Suprapubic skin (tissue), 4 donors: ENCODE measurements at regions not wholly inside any gene's neighbourhood (a gene's known extent, or its start where the extent isn't known, plus 50 kb on each side); places are given as distances from the start of the nearest gene placed in this dataset.

Experiments used
- DNase-seq, 2 donors: peaks; one replicate each; pipeline ENCODE4 v3.0.0-alpha.2; 2019; ENCODE audit warnings: low spot score in 2 of 2
- H3K27ac ChIP-seq: fragments of 200-600 bp; sonication (generic); one replicate; pipeline ENCODE4 v1.5.1; 2019
- H3K27me3 ChIP-seq: fragments of 200-600 bp; sonication (generic); one replicate; pipeline ENCODE4 v1.5.1; 2019
- H3K36me3 ChIP-seq: fragments of 200-600 bp; sonication (generic); one replicate; pipeline ENCODE4 v1.5.1; 2019
- H3K4me1 ChIP-seq: fragments of 200-600 bp; sonication (generic); one replicate; pipeline ENCODE4 v1.5.1; 2019
- H3K4me3 ChIP-seq: fragments of 200-600 bp; sonication (generic); one replicate; pipeline ENCODE4 v1.5.1; 2019; ENCODE audit warnings: mild to moderate bottlenecking
- H3K9me3 ChIP-seq: fragments of 200-600 bp; sonication (generic); one replicate; pipeline ENCODE4 v1.5.1; 2019
- CTCF ChIP-seq, 2 donors: fragments of 200-600 bp in 1 of 2; fragments of 450-650 bp in 1 of 2; sonication (generic) in 1 of 2; IDR thresholded peaks; one replicate each; pipeline ENCODE4 v1.5.1; 2016 to 2019; ENCODE audit warnings: antibody characterized with exemption in 2 of 2, mild to moderate bottlenecking in 1 of 2, moderate library complexity in 1 of 2
- EP300 ChIP-seq: sonication (generic); formaldehyde crosslinking; IDR thresholded peaks from one replicate; pipeline ENCODE4 v1.6.1; 2017; ENCODE audit warnings: antibody characterized with exemption
- POLR2A ChIP-seq, 2 donors: fragments of 450-650 bp; IDR thresholded peaks; one replicate each; pipeline ENCODE4 v1.6.1; 2017; ENCODE audit warnings: antibody characterized with exemption in 2 of 2, mild to moderate bottlenecking in 2 of 2, moderate library complexity in 2 of 2
- POLR2AphosphoS5 ChIP-seq, 3 donors: sonication (generic); formaldehyde crosslinking; IDR thresholded peaks; one replicate each; pipeline ENCODE4 v1.6.1; 2017; ENCODE audit warnings: antibody characterized with exemption in 3 of 3
- WGBS: methylation state at CpG from one replicate; pipeline ENCODE4 v1.1.5; 2018; 5-methylcytosine and 5-hydroxymethylcytosine counted together

- Histone ChIP-seq H3K4me3 (no peak overlapping the region), H3K27ac (no peak overlapping the region), H3K9me3 (no peaks in the 10 kb centered on the region), H3K27me3 (no peaks in the 10 kb centered on the region), H3K4me1 (no peaks in the 10 kb centered on the region), H3K36me3 (no peaks in the 10 kb centered on the region)
- 83% methylated on average over 1 of the region's 1 CpG for WGBS
- no peak for DNase-seq
- TF ChIP-seq CTCF (IDR thresholded peaks at IDR 0.05), result no peak
- TF ChIP-seq POLR2A (IDR thresholded peaks at IDR 0.05), result no peak
- no peak for TF ChIP-seq POLR2AphosphoS5 (IDR thresholded peaks at IDR 0.05)
- TF ChIP-seq EP300, result no peak
Observed at GRCh38 chr9:106312906-106313305, 550.1 kb upstream of the ZNF462 start.

- no peaks in the 10 kb centered on the region for H3K9me3 ChIP-seq
- DNase-seq, result no peak
- TF ChIP-seq EP300 (no peak), POLR2A (IDR thresholded peaks at IDR 0.05) (no peak), CTCF (IDR thresholded peaks at IDR 0.05) (no peak), POLR2AphosphoS5 (IDR thresholded peaks at IDR 0.05) (no peak)
- no peak overlapping the region for H3K4me3 ChIP-seq
- H3K36me3 ChIP-seq, result no peaks in the 10 kb centered on the region
- no peak overlapping the region for H3K27ac ChIP-seq
- H3K4me1 ChIP-seq, result no peaks in the 10 kb centered on the region
- H3K27me3 ChIP-seq, result no peaks in the 10 kb centered on the region
- 96% methylated on average over 1 of the region's 1 CpG for WGBS
Observed at GRCh38 chr9:106314476-106314875, 548.5 kb upstream of the ZNF462 start.

GRCh38 chr9:106321394-106322180 is 541.4 kb upstream of the ZNF462 start:
- Histone ChIP-seq H3K27me3 (no peaks in the 10 kb centered on the region), H3K27ac (no peak overlapping the region), H3K36me3 (no peaks in the 10 kb centered on the region), H3K4me3 (no peak overlapping the region), H3K4me1 (no peaks in the 10 kb centered on the region), H3K9me3 (no peaks in the 10 kb centered on the region)
- 75% methylated on average over 5 of the region's 5 CpGs for WGBS
- no peak for DNase-seq
- no peak for TF ChIP-seq CTCF (IDR thresholded peaks at IDR 0.05)
- no peak for TF ChIP-seq EP300
- no peak for TF ChIP-seq POLR2AphosphoS5 (IDR thresholded peaks at IDR 0.05)
- no peak for TF ChIP-seq POLR2A (IDR thresholded peaks at IDR 0.05)

GRCh38 chr9:106322706-106323245 is 540.2 kb upstream of the ZNF462 start:
- Histone ChIP-seq H3K27ac (no peak overlapping the region), H3K9me3 (no peaks in the 10 kb centered on the region), H3K27me3 (no peaks in the 10 kb centered on the region), H3K36me3 (no peaks in the 10 kb centered on the region), H3K4me3 (no peak overlapping the region), H3K4me1 (no peaks in the 10 kb centered on the region)
- 61% methylated on average over 4 of the region's 4 CpGs for WGBS
- no peak for TF ChIP-seq POLR2A (IDR thresholded peaks at IDR 0.05)
- TF ChIP-seq CTCF (IDR thresholded peaks at IDR 0.05), result no peak
- no peak for TF ChIP-seq EP300
- no peak for TF ChIP-seq POLR2AphosphoS5 (IDR thresholded peaks at IDR 0.05)
- DNase-seq, result no peak

- DNase-seq, result no peak
- H3K4me3 ChIP-seq, result no peak overlapping the region
- H3K9me3 ChIP-seq, result no peaks in the 10 kb centered on the region
- H3K4me1 ChIP-seq, result no peaks in the 10 kb centered on the region
- no peak overlapping the region for H3K27ac ChIP-seq
- no peaks in the 10 kb centered on the region for H3K36me3 ChIP-seq
- no peaks in the 10 kb centered on the region for H3K27me3 ChIP-seq
- TF ChIP-seq POLR2A (IDR thresholded peaks at IDR 0.05) (no peak), EP300 (no peak), POLR2AphosphoS5 (IDR thresholded peaks at IDR 0.05) (no peak), CTCF (IDR thresholded peaks at IDR 0.05) (no peak)
- 88% methylated on average over 10 of the region's 10 CpGs for WGBS
Observed at GRCh38 chr9:106324053-106324585, 538.8 kb upstream of the ZNF462 start.
